K562 (cell line): ENCODE measurements at regions not wholly inside any gene's neighbourhood (a gene's known extent, or its start where the extent isn't known, plus 50 kb on each side); places are given as distances from the start of the nearest gene placed in this dataset.

ENCODE experiments used
- CHD4 ChIP-seq: fragments of 200-600 bp; sonication (generic); IDR thresholded peaks from 3 replicates; pipeline ENCODE4 v1.6.1; 2012; ENCODE audit warnings: low read depth, mild to moderate bottlenecking, mixed read lengths, low read length, inconsistent platforms; ENCODE audit not compliant: insufficient read depth, insufficient replicate concordance, poor library complexity, severe bottlenecking
- CLOCK ChIP-seq: fragments of 250-450 bp; sonication (Bioruptor Pico); IDR thresholded peaks from 2 replicates; pipeline ENCODE4 v1.4.0; 2020; ENCODE audit warnings: mild to moderate bottlenecking, moderate library complexity, borderline replicate concordance
- ELK1 ChIP-seq: sonication (generic); formaldehyde crosslinking; IDR thresholded peaks from 2 replicates; pipeline ENCODE4 v1.8.1; 2022; ENCODE audit warnings: missing genetic modification reagents
- HEY1 ChIP-seq: fragments of 250-450 bp; sonication (Bioruptor Pico); IDR thresholded peaks from 2 replicates; pipeline ENCODE4 v1.5.0; 2020; ENCODE audit warnings: mild to moderate bottlenecking, moderate library complexity, borderline replicate concordance
- KLF1 ChIP-seq: fragments of 450-650 bp; IDR thresholded peaks from 2 replicates; pipeline ENCODE4 v1.6.1; 2016; ENCODE audit warnings: missing genetic modification characterization, missing compliant biosample characterization
- PCBP1 ChIP-seq: fragments of 200-400 bp; formaldehyde crosslinking; IDR thresholded peaks from 2 replicates; pipeline ENCODE4 v1.6.1; 2018; ENCODE audit warnings: mild to moderate bottlenecking, low read depth, low read length; ENCODE audit not compliant: poor library complexity, severe bottlenecking
- PTBP1 ChIP-seq: fragments of 200-400 bp; formaldehyde crosslinking; IDR thresholded peaks from 2 replicates; pipeline ENCODE4 v1.6.1; 2017; ENCODE audit warnings: low read depth, low read length
- REST ChIP-seq, 2 experiments: fragments of 450-650 bp; formaldehyde crosslinking in 1 of 2; IDR thresholded peaks; 2 replicates each; pipeline versions ENCODE4 v1.4.0 to v1.6.1; 2014 to 2020; ENCODE audit warnings: mild to moderate bottlenecking in 2 of 2, borderline replicate concordance in 1 of 2, low read depth in 1 of 2
- RHOXF2B ChIP-seq: fragments of 250-450 bp; sonication (Bioruptor Pico); conservative IDR thresholded peaks from 2 replicates; pipeline ENCODE4 v1.5.1; 2021
- SMAD1 ChIP-seq: fragments of 150-350 bp; IDR thresholded peaks from 2 replicates; pipeline ENCODE4 v1.6.1; 2014; ENCODE audit warnings: low read length, low read depth; ENCODE audit not compliant: partially characterized antibody
- THRB ChIP-seq: fragments of 450-650 bp; formaldehyde crosslinking; conservative IDR thresholded peaks from 2 replicates; pipeline ENCODE4 v1.4.0; 2022; ENCODE audit warnings: mild to moderate bottlenecking, missing genetic modification characterization
- ZBED1 ChIP-seq: IDR thresholded peaks from 2 replicates; pipeline ENCODE4 v1.6.1; 2014
- ZNF583 ChIP-seq: fragments of 250-450 bp; sonication (Bioruptor Pico); IDR thresholded peaks from 2 replicates; pipeline ENCODE4 v1.4.0; 2020
- ZNF785 ChIP-seq: fragments of 250-450 bp; sonication (Bioruptor Pico); IDR thresholded peaks from 2 replicates; pipeline ENCODE4 v1.4.0; 2020; ENCODE audit warnings: mild to moderate bottlenecking

- no peak for TF ChIP-seq REST (IDR thresholded peaks at IDR 0.05; ENCODE audit: borderline replicate concordance)
- 0 out of 2 replicates have a peak, but pooled peaks have one; percentile 38 for TF ChIP-seq REST (CRISPR knock-in tag; IDR thresholded peaks at IDR 0.05; ENCODE audit: low read depth)
- no peak for TF ChIP-seq PTBP1
- TF ChIP-seq SMAD1, result no peak
- TF ChIP-seq ELK1 (CRISPR knock-in tag), result no peak
- TF ChIP-seq ZBED1, result peak; percentile 75; the same call in 1 of the 2 replicates
- TF ChIP-seq PCBP1, result no peak
- TF ChIP-seq THRB, result 0 out of 2 replicates have a peak, but pooled peaks have one; percentile 40
- TF ChIP-seq ZNF583 (CRISPR knock-in tag), result peak; percentile 55
- TF ChIP-seq RHOXF2B (CRISPR knock-in tag), result no peak
- TF ChIP-seq ZNF785 (CRISPR knock-in tag), result no peak; the same call in 1 of the 2 replicates
- TF ChIP-seq HEY1, result peak; percentile 71; the same call in 1 of the 2 replicates
- TF ChIP-seq KLF1 (tag), result no peak
- TF ChIP-seq CHD4, result no peak
- TF ChIP-seq CLOCK (CRISPR knock-in tag), result peak; percentile 45; the same call in 1 of the 2 replicates
Observed at GRCh38 chr16:79869304-79870015, 268.9 kb upstream of the MAF start (continued).
